GM18873 (cell line): ENCODE measurements at regions not wholly inside any gene's neighbourhood (a gene's known extent, or its start where the extent isn't known, plus 50 kb on each side); places are given as distances from the start of the nearest gene placed in this dataset.
"Not testable (repeated sequence)": the region's sequence is repeated elsewhere in the genome, so short reads cannot be mapped to it uniquely, and the experiment has no call there.

Experiments used
- ATAC-seq: cut with Tn5 transposase; IDR thresholded peaks from one replicate; pipeline ENCODE4 v1.9.1; 2021; ENCODE audit warnings: mild to moderate bottlenecking, moderate library complexity, moderate number of reproducible peaks; ENCODE audit not compliant: unreplicated experiment, low FRiP score

GRCh38 chr21:15119486-15119885 is 54.7 kb upstream of the NRIP1 start:
- ATAC-seq: no peak

- no peak for ATAC-seq
These were observed 56.4 kb upstream of the NRIP1 start for GRCh38 chr21:15121097-15121654.

GRCh38 chr21:15121655-15122120 is 56.9 kb upstream of the NRIP1 start:
- ATAC-seq: no peak

GRCh38 chr21:15122241-15122640 is 57.4 kb upstream of the NRIP1 start:
- no peak for ATAC-seq

GRCh38 chr21:15124731-15125130 is 59.9 kb upstream of the NRIP1 start:
- no peak for ATAC-seq

- ATAC-seq: no peak
These were observed 62.1 kb upstream of the NRIP1 start for GRCh38 chr21:15126948-15127347.

GRCh38 chr21:15127437-15127836 is 62.6 kb upstream of the NRIP1 start:
- no peak for ATAC-seq

- no peak for ATAC-seq
These were observed 63.5 kb upstream of the NRIP1 start for GRCh38 chr21:15128267-15128666.

GRCh38 chr21:15128714-15129113 is 63.9 kb upstream of the NRIP1 start:
- not testable (repeated sequence) for ATAC-seq

- no peak for ATAC-seq
These were observed 65.5 kb upstream of the NRIP1 start for GRCh38 chr21:15130326-15130725.

GRCh38 chr21:15130751-15131150 is 66.0 kb upstream of the NRIP1 start:
- ATAC-seq: no peak

- ATAC-seq: no peak
These were observed 68.0 kb upstream of the NRIP1 start for GRCh38 chr21:15132781-15133180.

GRCh38 chr21:15134701-15135470 is 70.1 kb upstream of the NRIP1 start:
- ATAC-seq: no peak

GRCh38 chr21:15135867-15136629 is 71.2 kb upstream of the NRIP1 start:
- no peak for ATAC-seq

GRCh38 chr21:15138490-15138889 is 73.7 kb upstream of the NRIP1 start:
- no peak for ATAC-seq

- no peak for ATAC-seq
These were observed 75.1 kb upstream of the NRIP1 start for GRCh38 chr21:15139898-15140297.

- no peak for ATAC-seq
These were observed 75.7 kb upstream of the NRIP1 start for GRCh38 chr21:15140321-15141019.

GRCh38 chr21:15141261-15141970 is 76.6 kb upstream of the NRIP1 start:
- ATAC-seq: no peak

GRCh38 chr21:15144026-15144425 is 79.2 kb upstream of the NRIP1 start:
- no peak for ATAC-seq

- ATAC-seq: no peak
These were observed 83.6 kb upstream of the NRIP1 start for GRCh38 chr21:15148437-15148836.
